ENCODE measurements at regions not wholly inside any gene's neighbourhood (a gene's known extent, or its start where the extent isn't known, plus 50 kb on each side); places are given as distances from the start of the nearest gene placed in this dataset.

- DNase-seq (ENCODE audit: low read depth, low spot score): no peak
- POLR2A ChIA-PET: no interaction called here
- Histone ChIP-seq H3K27me3 (ENCODE audit: control insufficient read depth, insufficient read depth, low read length) (no peaks in the 10 kb centered on the region), H3K27ac (ENCODE audit: low read depth, low read length) (no peak overlapping the region), H3K4me3 (ENCODE audit: low read depth, low read length) (no peak overlapping the region), H3K9me3 (ENCODE audit: control insufficient read depth, insufficient read depth, low read length) (no peaks in the 10 kb centered on the region)
- CTCF ChIA-PET: interaction anchor here (0.6 kb wide), 1 partner anchor 305 kb away, joined by 5 read pairs; no protein-coding TSS in a partner anchor
- no peak for TF ChIP-seq CTCF (IDR thresholded peaks at IDR 0.05; ENCODE audit: low read depth, low read length)
Observed at GRCh38 chr6:28724395-28724794, 198.7 kb downstream of the GPX5 start.

- Histone ChIP-seq H3K9me3 (ENCODE audit: control insufficient read depth, insufficient read depth, low read length) (no peaks in the 10 kb centered on the region), H3K27ac (ENCODE audit: low read depth, low read length) (no peak overlapping the region), H3K4me3 (ENCODE audit: low read depth, low read length) (no peak overlapping the region), H3K27me3 (ENCODE audit: control insufficient read depth, insufficient read depth, low read length) (peaks cover 3% of the 10 kb centered on the region)
- POLR2A ChIA-PET: no interaction called here
- no peak for DNase-seq (ENCODE audit: low read depth, low spot score)
- TF ChIP-seq CTCF (IDR thresholded peaks at IDR 0.05; ENCODE audit: low read depth, low read length): no peak
- CTCF ChIA-PET: no interaction called here
Observed at GRCh38 chr6:28725274-28725809, 198.4 kb downstream of the TRIM27 start.

GRCh38 chr6:28725890-28726348 lies 197.9 kb downstream of the TRIM27 start:
- DNase-seq (ENCODE audit: low read depth, low spot score): no peak
- TF ChIP-seq CTCF (IDR thresholded peaks at IDR 0.05; ENCODE audit: low read depth, low read length): no peak
- CTCF ChIA-PET: no interaction called here
- Histone ChIP-seq H3K27me3 (ENCODE audit: control insufficient read depth, insufficient read depth, low read length) (peaks cover 3% of the 10 kb centered on the region), H3K4me3 (ENCODE audit: low read depth, low read length) (no peak overlapping the region), H3K9me3 (ENCODE audit: control insufficient read depth, insufficient read depth, low read length) (no peaks in the 10 kb centered on the region), H3K27ac (ENCODE audit: low read depth, low read length) (no peak overlapping the region)
- POLR2A ChIA-PET: no interaction called here

- ChIA-PET CTCF (interaction anchor here (1.4 to 2.2 kb wide), 2 partner anchors 113 to 290 kb away, joined by 5 read pairs; no protein-coding TSS in a partner anchor), POLR2A (no interaction called here)
- H3K9me3 ChIP-seq (ENCODE audit: control insufficient read depth, insufficient read depth, low read length): no peaks in the 10 kb centered on the region
- no peak for DNase-seq (ENCODE audit: low read depth, low spot score)
- peaks cover 9% of the 10 kb centered on the region for H3K27me3 ChIP-seq (ENCODE audit: control insufficient read depth, insufficient read depth, low read length)
- H3K27ac ChIP-seq (ENCODE audit: low read depth, low read length): no peak overlapping the region
- no peak for TF ChIP-seq CTCF (IDR thresholded peaks at IDR 0.05; ENCODE audit: low read depth, low read length)
- H3K4me3 ChIP-seq (ENCODE audit: low read depth, low read length): no peak overlapping the region
Observed at GRCh38 chr6:28726569-28727309, 197.0 kb downstream of the TRIM27 start.

- no peak for DNase-seq (ENCODE audit: low read depth, low spot score)
- H3K27me3 ChIP-seq (ENCODE audit: control insufficient read depth, insufficient read depth, low read length): peaks cover 18% of the 10 kb centered on the region
- H3K27ac ChIP-seq (ENCODE audit: low read depth, low read length): no peak overlapping the region
- no peak overlapping the region for H3K4me3 ChIP-seq (ENCODE audit: low read depth, low read length)
- ChIA-PET CTCF (interaction anchor here (1.3 to 2.2 kb wide), 4 partner anchors 48 to 289 kb away, joined by 3 to 5 read pairs (median 4); no protein-coding TSS in a partner anchor), POLR2A (no interaction called here)
- no peak for TF ChIP-seq CTCF (IDR thresholded peaks at IDR 0.05; ENCODE audit: low read depth, low read length)
- H3K9me3 ChIP-seq (ENCODE audit: control insufficient read depth, insufficient read depth, low read length): no peaks in the 10 kb centered on the region
Observed at GRCh38 chr6:28727559-28728211, 196.1 kb downstream of the TRIM27 start.
